ENCODE measurements at regions not wholly inside any gene's neighbourhood (a gene's known extent, or its start where the extent isn't known, plus 50 kb on each side); places are given as distances from the start of the nearest gene placed in this dataset.

DNA sequence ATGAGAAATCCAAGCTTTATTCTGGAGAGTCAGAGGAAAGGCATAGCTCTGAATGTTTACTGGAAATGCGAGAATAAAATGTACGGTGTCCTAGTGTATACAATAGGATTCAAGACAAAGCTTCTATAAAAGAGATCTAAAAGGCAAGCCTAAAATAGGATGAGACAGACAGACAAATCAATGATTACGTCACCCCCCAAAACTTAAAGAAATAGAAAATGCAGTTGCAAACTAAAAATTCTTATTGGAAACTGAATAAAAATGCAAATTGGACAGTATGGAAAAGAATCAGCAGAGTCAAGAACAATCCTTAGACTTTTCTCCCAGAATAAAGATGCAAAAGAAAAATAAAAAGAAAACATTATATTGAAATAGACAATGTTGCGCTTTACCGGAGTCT lies 245.9 kb downstream of the POM121L12 start:
- no peak overlapping the region for H3K4me3 ChIP-seq (replicated peaks; ENCODE audit: insufficient read depth, low read length)
- H3K27ac ChIP-seq (replicated peaks) = no peak overlapping the region
- H3K27me3 ChIP-seq (ENCODE audit: insufficient read depth, poor library complexity, severe bottlenecking) = no peaks in the 10 kb centered on the region
- TF ChIP-seq POLR2AphosphoS5 (IDR thresholded peaks at IDR 0.05; ENCODE audit: low read depth) (no peak), SPI1 (IDR thresholded peaks at IDR 0.05; ENCODE audit: borderline replicate concordance, low read depth) (no peak)
- TF ChIP-seq, protein P1, sequence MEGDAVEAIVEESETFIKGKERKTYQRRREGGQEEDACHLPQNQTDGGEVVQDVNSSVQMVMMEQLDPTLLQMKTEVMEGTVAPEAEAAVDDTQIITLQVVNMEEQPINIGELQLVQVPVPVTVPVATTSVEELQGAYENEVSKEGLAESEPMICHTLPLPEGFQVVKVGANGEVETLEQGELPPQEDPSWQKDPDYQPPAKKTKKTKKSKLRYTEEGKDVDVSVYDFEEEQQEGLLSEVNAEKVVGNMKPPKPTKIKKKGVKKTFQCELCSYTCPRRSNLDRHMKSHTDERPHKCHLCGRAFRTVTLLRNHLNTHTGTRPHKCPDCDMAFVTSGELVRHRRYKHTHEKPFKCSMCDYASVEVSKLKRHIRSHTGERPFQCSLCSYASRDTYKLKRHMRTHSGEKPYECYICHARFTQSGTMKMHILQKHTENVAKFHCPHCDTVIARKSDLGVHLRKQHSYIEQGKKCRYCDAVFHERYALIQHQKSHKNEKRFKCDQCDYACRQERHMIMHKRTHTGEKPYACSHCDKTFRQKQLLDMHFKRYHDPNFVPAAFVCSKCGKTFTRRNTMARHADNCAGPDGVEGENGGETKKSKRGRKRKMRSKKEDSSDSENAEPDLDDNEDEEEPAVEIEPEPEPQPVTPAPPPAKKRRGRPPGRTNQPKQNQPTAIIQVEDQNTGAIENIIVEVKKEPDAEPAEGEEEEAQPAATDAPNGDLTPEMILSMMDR (IDR thresholded peaks at IDR 0.05; ENCODE audit: insufficient read depth, low read length) = no peak
- no peak for DNase-seq (ENCODE audit: low read depth in 1 of 2, low spot score in 1 of 2)

DNA sequence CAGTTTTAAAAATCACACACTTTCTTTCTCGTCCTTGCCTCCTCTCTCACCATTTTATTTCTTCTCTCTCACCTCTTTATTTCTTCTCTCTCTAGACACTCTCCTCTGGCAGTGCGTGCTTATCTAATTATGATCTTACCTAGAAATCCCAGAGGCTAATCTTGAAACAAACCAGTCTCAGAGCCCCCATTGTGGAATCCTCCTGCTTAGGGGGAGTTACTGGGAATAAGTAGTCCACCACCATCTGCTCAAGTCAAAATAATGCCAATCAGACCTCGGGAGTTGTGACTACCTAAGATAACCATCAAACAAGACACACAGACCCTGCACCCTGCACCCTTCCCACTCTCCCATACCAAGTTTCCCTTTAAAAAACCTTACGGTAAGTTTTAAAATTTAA lies 256.9 kb downstream of the POM121L12 start:
- Histone ChIP-seq H3K27ac (replicated peaks) (no peak overlapping the region), H3K27me3 (ENCODE audit: insufficient read depth, poor library complexity, severe bottlenecking) (no peaks in the 10 kb centered on the region), H3K4me3 (replicated peaks; ENCODE audit: insufficient read depth, low read length) (no peak overlapping the region)
- no peak for DNase-seq (ENCODE audit: low read depth in 1 of 2, low spot score in 1 of 2)
- TF ChIP-seq SPI1 (IDR thresholded peaks at IDR 0.05; ENCODE audit: borderline replicate concordance, low read depth) (no peak), GABPA (IDR thresholded peaks at IDR 0.05; ENCODE audit: low read depth) (no peak), POLR2AphosphoS5 (IDR thresholded peaks at IDR 0.05; ENCODE audit: low read depth) (no peak)
- TF ChIP-seq, protein P2, sequence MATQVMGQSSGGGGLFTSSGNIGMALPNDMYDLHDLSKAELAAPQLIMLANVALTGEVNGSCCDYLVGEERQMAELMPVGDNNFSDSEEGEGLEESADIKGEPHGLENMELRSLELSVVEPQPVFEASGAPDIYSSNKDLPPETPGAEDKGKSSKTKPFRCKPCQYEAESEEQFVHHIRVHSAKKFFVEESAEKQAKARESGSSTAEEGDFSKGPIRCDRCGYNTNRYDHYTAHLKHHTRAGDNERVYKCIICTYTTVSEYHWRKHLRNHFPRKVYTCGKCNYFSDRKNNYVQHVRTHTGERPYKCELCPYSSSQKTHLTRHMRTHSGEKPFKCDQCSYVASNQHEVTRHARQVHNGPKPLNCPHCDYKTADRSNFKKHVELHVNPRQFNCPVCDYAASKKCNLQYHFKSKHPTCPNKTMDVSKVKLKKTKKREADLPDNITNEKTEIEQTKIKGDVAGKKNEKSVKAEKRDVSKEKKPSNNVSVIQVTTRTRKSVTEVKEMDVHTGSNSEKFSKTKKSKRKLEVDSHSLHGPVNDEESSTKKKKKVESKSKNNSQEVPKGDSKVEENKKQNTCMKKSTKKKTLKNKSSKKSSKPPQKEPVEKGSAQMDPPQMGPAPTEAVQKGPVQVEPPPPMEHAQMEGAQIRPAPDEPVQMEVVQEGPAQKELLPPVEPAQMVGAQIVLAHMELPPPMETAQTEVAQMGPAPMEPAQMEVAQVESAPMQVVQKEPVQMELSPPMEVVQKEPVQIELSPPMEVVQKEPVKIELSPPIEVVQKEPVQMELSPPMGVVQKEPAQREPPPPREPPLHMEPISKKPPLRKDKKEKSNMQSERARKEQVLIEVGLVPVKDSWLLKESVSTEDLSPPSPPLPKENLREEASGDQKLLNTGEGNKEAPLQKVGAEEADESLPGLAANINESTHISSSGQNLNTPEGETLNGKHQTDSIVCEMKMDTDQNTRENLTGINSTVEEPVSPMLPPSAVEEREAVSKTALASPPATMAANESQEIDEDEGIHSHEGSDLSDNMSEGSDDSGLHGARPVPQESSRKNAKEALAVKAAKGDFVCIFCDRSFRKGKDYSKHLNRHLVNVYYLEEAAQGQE (IDR thresholded peaks at IDR 0.05; ENCODE audit: insufficient replicate concordance, low read depth) = no peak
- TF ChIP-seq, protein P1 (IDR thresholded peaks at IDR 0.05; ENCODE audit: insufficient read depth, low read length) = no peak

DNA sequence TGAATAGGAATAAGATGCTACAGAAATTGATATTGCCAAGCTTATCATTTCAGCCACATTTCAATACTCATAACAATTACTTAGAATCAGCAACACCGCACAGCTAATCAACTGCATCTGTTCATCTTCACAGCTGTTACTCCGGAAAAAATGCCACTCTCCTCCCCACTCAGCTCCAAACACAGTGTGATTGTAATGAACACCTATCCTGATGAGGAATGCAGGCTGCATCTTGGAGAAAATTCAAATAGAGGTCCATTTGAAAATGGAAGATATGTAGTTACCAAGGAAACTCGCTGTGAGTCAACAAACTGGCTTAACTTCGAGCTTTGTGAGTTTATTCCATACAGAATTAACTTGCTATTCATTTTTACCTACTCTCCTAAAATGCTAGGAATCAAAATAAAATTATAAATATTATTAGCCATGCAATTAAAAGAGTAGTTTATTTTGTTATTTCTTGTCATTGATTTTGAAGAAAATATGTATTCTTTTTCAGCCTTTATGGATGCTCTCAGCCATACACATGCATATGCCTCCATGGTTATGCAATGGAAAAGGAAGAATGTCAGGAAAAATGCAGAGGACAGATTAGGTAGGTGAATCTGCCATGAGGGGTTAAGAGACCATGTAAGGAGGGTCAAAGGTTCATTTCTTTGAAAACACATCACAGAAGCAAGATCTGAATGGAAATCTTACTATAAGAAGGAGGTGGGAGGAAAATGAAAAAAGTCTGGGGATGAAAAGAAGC lies 267.2 kb downstream of the POM121L12 start:
- no peak overlapping the region for H3K4me3 ChIP-seq (replicated peaks; ENCODE audit: insufficient read depth, low read length)
- TF ChIP-seq, protein P1 (IDR thresholded peaks at IDR 0.05; ENCODE audit: insufficient read depth, low read length) = no peak
- no peak for TF ChIP-seq SPI1 (IDR thresholded peaks at IDR 0.05; ENCODE audit: borderline replicate concordance, low read depth)
- TF ChIP-seq GABPA (IDR thresholded peaks at IDR 0.05; ENCODE audit: low read depth) = no peak
- no peak for TF ChIP-seq POLR2AphosphoS5 (IDR thresholded peaks at IDR 0.05; ENCODE audit: low read depth)
- TF ChIP-seq, protein P2 (IDR thresholded peaks at IDR 0.05; ENCODE audit: insufficient replicate concordance, low read depth) = no peak
- H3K27ac ChIP-seq (replicated peaks) = no peak overlapping the region
- no peaks in the 10 kb centered on the region for H3K27me3 ChIP-seq (ENCODE audit: insufficient read depth, poor library complexity, severe bottlenecking)
- DNase-seq (ENCODE audit: low read depth in 1 of 2, low spot score in 1 of 2) = no peak

DNA sequence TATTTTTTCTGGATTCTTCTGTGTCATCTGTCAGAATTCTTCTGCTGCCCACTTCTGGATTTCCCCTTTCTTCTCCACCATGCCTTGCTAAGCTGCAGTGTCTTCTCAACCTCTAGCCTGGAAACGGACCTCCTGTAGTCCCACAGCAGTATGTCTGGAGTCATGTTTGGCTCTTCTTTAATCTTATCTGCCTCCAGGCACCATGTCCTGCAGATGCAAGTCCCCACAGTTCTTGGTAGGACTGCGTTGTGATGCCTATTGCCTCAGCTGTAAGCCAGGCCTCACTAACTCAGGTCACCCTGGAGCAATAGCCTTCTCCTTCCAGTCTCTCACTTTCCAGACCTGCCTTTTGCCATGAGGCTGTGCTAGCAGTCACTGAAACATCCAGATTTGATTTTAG lies 268.3 kb downstream of the POM121L12 start:
- H3K27me3 ChIP-seq (ENCODE audit: insufficient read depth, poor library complexity, severe bottlenecking) = no peaks in the 10 kb centered on the region
- H3K4me3 ChIP-seq (replicated peaks; ENCODE audit: insufficient read depth, low read length) = no peak overlapping the region
- no peak for DNase-seq (ENCODE audit: low read depth in 1 of 2, low spot score in 1 of 2)
- TF ChIP-seq POLR2AphosphoS5 (IDR thresholded peaks at IDR 0.05; ENCODE audit: low read depth) (no peak), SPI1 (IDR thresholded peaks at IDR 0.05; ENCODE audit: borderline replicate concordance, low read depth) (no peak), GABPA (IDR thresholded peaks at IDR 0.05; ENCODE audit: low read depth) (no peak)
- TF ChIP-seq, protein P1 (IDR thresholded peaks at IDR 0.05; ENCODE audit: insufficient read depth, low read length) = no peak
- TF ChIP-seq, protein P2 (IDR thresholded peaks at IDR 0.05; ENCODE audit: insufficient replicate concordance, low read depth) = no peak
- no peak overlapping the region for H3K27ac ChIP-seq (replicated peaks)

Data from HL-60 (cell line).